H9 (cell line): ENCODE measurements at regions not wholly inside any gene's neighbourhood (a gene's known extent, or its start where the extent isn't known, plus 50 kb on each side); places are given as distances from the start of the nearest gene placed in this dataset.

ENCODE experiments used
- DNase-seq: peaks from one replicate; pipeline ENCODE4 v3.0.0-alpha.2; 2017
- H2AFZ ChIP-seq: one replicate; pipeline ENCODE4 v1.6.1; 2013; ENCODE audit warnings: mild to moderate bottlenecking, low read length, control low read depth, moderate library complexity
- H2AK5ac ChIP-seq: 2 replicates; pipeline ENCODE4 v1.6.1; 2013; ENCODE audit warnings: low read length, control low read depth, mixed read lengths; ENCODE audit not compliant: insufficient read length
- H2BK120ac ChIP-seq: one replicate; pipeline ENCODE4 v1.6.1; 2013; ENCODE audit warnings: low read depth, mild to moderate bottlenecking, low read length, control low read depth, inconsistent platforms; ENCODE audit not compliant: poor library complexity, severe bottlenecking
- H2BK12ac ChIP-seq: 2 replicates; pipeline ENCODE4 v1.6.1; 2013; ENCODE audit warnings: low read length, control low read depth, mixed read lengths, low read depth; ENCODE audit not compliant: insufficient read length
- H2BK15ac ChIP-seq: 2 replicates; pipeline ENCODE4 v1.6.1; 2013; ENCODE audit warnings: low read depth, low read length, control low read depth
- H2BK20ac ChIP-seq: one replicate; pipeline ENCODE4 v1.6.1; 2013; ENCODE audit warnings: low read depth, mild to moderate bottlenecking, low read length, control low read depth, inconsistent platforms; ENCODE audit not compliant: poor library complexity, severe bottlenecking
- H2BK5ac ChIP-seq: 2 replicates; pipeline ENCODE4 v1.6.1; 2013; ENCODE audit warnings: low read length, control low read depth, mixed read lengths; ENCODE audit not compliant: insufficient read length
- H3K14ac ChIP-seq: 2 replicates; pipeline ENCODE4 v1.6.1; 2013; ENCODE audit warnings: low read length, control low read depth; ENCODE audit not compliant: insufficient read depth
- H3K18ac ChIP-seq: 2 replicates; pipeline ENCODE4 v1.6.1; 2013; ENCODE audit warnings: low read depth, mild to moderate bottlenecking, mixed read lengths, low read length, control low read depth; ENCODE audit not compliant: insufficient read length
- H3K23ac ChIP-seq: 2 replicates; pipeline ENCODE4 v1.6.1; 2013; ENCODE audit warnings: low read length, control low read depth, mixed read lengths, low read depth; ENCODE audit not compliant: insufficient read length
- H3K23me2 ChIP-seq: 2 replicates; pipeline ENCODE4 v1.6.1; 2013; ENCODE audit warnings: low read depth, mild to moderate bottlenecking, mixed read lengths, low read length, control low read depth; ENCODE audit not compliant: insufficient read length, poor library complexity, severe bottlenecking
- H3K27ac ChIP-seq: 2 replicates; pipeline ENCODE4 v1.5.1; 2013; ENCODE audit warnings: low read length, control low read depth, mixed read lengths, low read depth; ENCODE audit not compliant: insufficient read length
- H3K27me3 ChIP-seq: 2 replicates; pipeline ENCODE4 v1.6.1; 2013; ENCODE audit warnings: low read length, control low read depth, inconsistent platforms; ENCODE audit not compliant: insufficient read depth
- H3K4ac ChIP-seq: 2 replicates; pipeline ENCODE4 v1.6.1; 2013; ENCODE audit warnings: low read depth, mild to moderate bottlenecking, control low read depth, inconsistent platforms, low read length, moderate library complexity
- H3K4me1 ChIP-seq: 2 replicates; pipeline ENCODE4 v1.6.1; 2013; ENCODE audit warnings: low read length, control low read depth, inconsistent platforms; ENCODE audit not compliant: insufficient read depth
- H3K4me2 ChIP-seq: 2 replicates; pipeline ENCODE4 v1.6.1; 2013; ENCODE audit warnings: low read length, control low read depth, mixed read lengths; ENCODE audit not compliant: insufficient read length, insufficient read depth
- H3K56ac ChIP-seq: 2 replicates; pipeline ENCODE4 v1.6.1; 2013; ENCODE audit warnings: low read depth, mild to moderate bottlenecking, mixed read lengths, low read length, control low read depth; ENCODE audit not compliant: insufficient read length
- H3K79me1 ChIP-seq: 2 replicates; pipeline ENCODE4 v1.6.1; 2013; ENCODE audit warnings: low read depth, mild to moderate bottlenecking, moderate library complexity, low read length, control low read depth, inconsistent platforms; ENCODE audit not compliant: insufficient read depth, poor library complexity, severe bottlenecking
- H3K79me2 ChIP-seq: 2 replicates; pipeline ENCODE4 v1.6.1; 2013; ENCODE audit warnings: low read length, control low read depth, inconsistent platforms; ENCODE audit not compliant: insufficient read depth
- H3K9ac ChIP-seq: 2 replicates; pipeline ENCODE4 v1.6.1; 2013; ENCODE audit warnings: low read length, control low read depth, mixed read lengths; ENCODE audit not compliant: insufficient read length; ENCODE audit errors: extremely low read depth
- H3K9me3 ChIP-seq: one replicate; pipeline ENCODE4 v1.6.1; 2013; ENCODE audit warnings: low read depth, low read length, inconsistent platforms; ENCODE audit not compliant: control insufficient read depth
- H3T11ph ChIP-seq: one replicate; pipeline ENCODE4 v1.6.1; 2013; ENCODE audit warnings: mild to moderate bottlenecking, low read length, control low read depth, inconsistent platforms
- H4K20me1 ChIP-seq: one replicate; pipeline ENCODE4 v1.6.1; 2013; ENCODE audit not compliant: control insufficient read depth, insufficient read length, insufficient read depth
- H4K5ac ChIP-seq: 2 replicates; pipeline ENCODE4 v1.6.1; 2013; ENCODE audit warnings: low read depth, mild to moderate bottlenecking, mixed read lengths, low read length, control low read depth; ENCODE audit not compliant: insufficient read length
- H4K8ac ChIP-seq: replicated peaks from 2 replicates; pipeline ENCODE4 v1.6.1; 2013; ENCODE audit warnings: low read length, control low read depth, mixed read lengths, low read depth; ENCODE audit not compliant: insufficient read length
- H4K91ac ChIP-seq: 2 replicates; pipeline ENCODE4 v1.6.1; 2013; ENCODE audit warnings: low read depth, mild to moderate bottlenecking, moderate library complexity, mixed read lengths, low read length, control low read depth; ENCODE audit not compliant: insufficient read length
- H3K27ac Mint-ChIP-seq, 3 experiments: 2 replicates in 2 of 3; 3 replicates in 1 of 3; pipeline ENCODE4 v1.8.0; 2020 to 2021; ENCODE audit warnings: mixed read lengths in 3 of 3, mild to moderate bottlenecking in 1 of 3, moderate library complexity in 1 of 3
- H3K27me3 Mint-ChIP-seq: 2 replicates; pipeline ENCODE4 v1.8.0; 2021; ENCODE audit warnings: low read depth, mild to moderate bottlenecking, moderate library complexity, mixed read lengths
- H3K36me3 Mint-ChIP-seq, 3 experiments: 2 replicates in 2 of 3; 3 replicates in 1 of 3; pipeline ENCODE4 v1.8.0; 2020 to 2021; ENCODE audit warnings: low read depth in 3 of 3, mixed read lengths in 3 of 3; ENCODE audit not compliant: insufficient read depth in 1 of 3
- H3K4me1 Mint-ChIP-seq, 2 experiments: 2 replicates each; pipeline ENCODE4 v1.8.0; 2020; ENCODE audit warnings: mixed read lengths in 2 of 2
- H3K4me3 Mint-ChIP-seq, 2 experiments: 2 replicates in 1 of 2; 3 replicates in 1 of 2; pipeline ENCODE4 v1.8.0; 2020 to 2021; ENCODE audit warnings: mild to moderate bottlenecking in 2 of 2, mixed read lengths in 2 of 2, moderate library complexity in 1 of 2
- H3K9me3 Mint-ChIP-seq, 2 experiments: 2 replicates in 1 of 2; 3 replicates in 1 of 2; pipeline ENCODE4 v1.8.0; 2020; ENCODE audit warnings: mild to moderate bottlenecking in 2 of 2, mixed read lengths in 2 of 2, moderate library complexity in 1 of 2
- CTCF ChIP-seq: fragments of 200-600 bp; sonication (generic); conservative IDR thresholded peaks from 3 replicates; pipeline ENCODE4 v1.8.0; 2021; ENCODE audit warnings: antibody characterized with exemption, mild to moderate bottlenecking
- WGBS: extraction: QIAGEN DNeasy Blood & Tissue Kit; methylation state at CpG from one replicate; pipeline ENCODE4 v1.1.7; 2013; ENCODE audit warnings: missing lambda C conversion rate, low lambda C conversion rate, mixed read lengths; ENCODE audit not compliant: insufficient read length; ENCODE audit errors: extremely low coverage; 5-methylcytosine and 5-hydroxymethylcytosine counted together

- Histone ChIP-seq H3K14ac (no peak overlapping the region), H2BK12ac (no peak overlapping the region), H4K20me1 (no peaks in the 10 kb centered on the region), H3K4me2 (no peak overlapping the region), H3K9me3 (no peaks in the 10 kb centered on the region), H2BK5ac (no peak overlapping the region), H3K27me3 (no peaks in the 10 kb centered on the region), H3K4ac (no peak overlapping the region), H4K8ac (no peak overlapping the region), H4K91ac (no peak overlapping the region), H3K79me1 (no peaks in the 10 kb centered on the region), H2BK20ac (no peak overlapping the region), H2AFZ (no peak overlapping the region), H3K27ac (no peak overlapping the region), H4K5ac (no peak overlapping the region), H3K18ac (no peak overlapping the region), H2AK5ac (no peak overlapping the region), H2BK15ac (no peak overlapping the region), H3K9ac (no peak overlapping the region), H3K56ac (no peak overlapping the region), H3K4me1 (no peaks in the 10 kb centered on the region), H3K79me2 (no peaks in the 10 kb centered on the region), H3K23me2 (no peaks in the 10 kb centered on the region), H3T11ph (no peak overlapping the region), H2BK120ac (no peak overlapping the region), H3K23ac (no peak overlapping the region)
- H3K27me3 Mint-ChIP-seq: peaks cover 2% of the 10 kb centered on the region; the same call in 1 of the 2 replicates
- no CpG with 5 or more reads among the region's 2 CpGs for WGBS
- no peak for TF ChIP-seq CTCF
- no peaks in the 10 kb centered on the region; a peak in 1 of 7 replicates for H3K36me3 Mint-ChIP-seq
- no peak for DNase-seq
- peaks cover 3 to 6% of the 10 kb centered on the region in 2 experiments; a peak in 2 of 4 replicates for H3K4me1 Mint-ChIP-seq
- H3K27ac Mint-ChIP-seq: no peak overlapping the region
- no peaks in the 10 kb centered on the region; a peak in 1 of 5 replicates for H3K9me3 Mint-ChIP-seq
- no peak overlapping the region for H3K4me3 Mint-ChIP-seq
These were observed 631.7 kb downstream of the VRK1 start for GRCh38 chr14:97428808-97429440.
